ENCODE measurements at regions not wholly inside any gene's neighbourhood (a gene's known extent, or its start where the extent isn't known, plus 50 kb on each side); places are given as distances from the start of the nearest gene placed in this dataset.

DNA sequence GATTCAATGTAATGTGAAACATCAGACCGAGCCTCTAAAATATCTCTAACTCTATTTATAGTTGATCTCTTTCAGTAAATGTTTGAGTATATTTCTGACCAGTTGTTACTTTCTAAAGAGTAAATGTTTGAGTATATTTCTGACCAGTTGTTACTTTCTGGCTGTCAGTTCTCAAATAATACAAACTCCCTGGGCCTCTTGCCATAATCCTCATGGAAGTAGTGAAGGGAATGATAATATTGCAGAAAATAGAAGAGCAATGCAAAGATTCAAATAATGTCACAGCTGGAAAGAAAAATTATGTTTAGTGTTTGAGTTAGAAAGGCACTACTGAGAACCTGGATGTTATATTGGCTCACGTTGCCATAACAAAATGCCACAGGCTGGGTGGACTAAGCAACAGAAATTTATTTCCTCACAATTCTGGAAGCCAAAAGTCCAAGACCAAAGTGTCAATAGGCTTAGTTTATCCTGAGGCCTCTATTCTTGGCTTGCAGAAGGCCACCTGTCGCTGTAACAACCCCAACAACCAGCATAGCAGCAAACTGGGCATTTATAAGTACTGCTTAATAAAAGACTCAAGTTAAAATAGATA lies 470.6 kb upstream of the BCHE start:
- no peak for DNase-seq (ENCODE audit: low read depth)
- TF ChIP-seq CTCF (IDR thresholded peaks at IDR 0.05; ENCODE audit: insufficient read depth, low read depth, low read length) = no peak

GRCh38 chr3:166304584-166304983 lies 467.4 kb upstream of the BCHE start:
- H3K4me3 ChIP-seq (ENCODE audit: low read depth, low read length) = no peak overlapping the region
- peak; percentile 3 for DNase-seq (ENCODE audit: low read depth)
- TF ChIP-seq CTCF (IDR thresholded peaks at IDR 0.05; ENCODE audit: insufficient read depth, low read depth, low read length) = no peak

More for the DNA sequence above, 470.6 kb upstream of the BCHE start:
- H3K4me3 ChIP-seq (ENCODE audit: low read depth, low read length) = no peak overlapping the region

DNA sequence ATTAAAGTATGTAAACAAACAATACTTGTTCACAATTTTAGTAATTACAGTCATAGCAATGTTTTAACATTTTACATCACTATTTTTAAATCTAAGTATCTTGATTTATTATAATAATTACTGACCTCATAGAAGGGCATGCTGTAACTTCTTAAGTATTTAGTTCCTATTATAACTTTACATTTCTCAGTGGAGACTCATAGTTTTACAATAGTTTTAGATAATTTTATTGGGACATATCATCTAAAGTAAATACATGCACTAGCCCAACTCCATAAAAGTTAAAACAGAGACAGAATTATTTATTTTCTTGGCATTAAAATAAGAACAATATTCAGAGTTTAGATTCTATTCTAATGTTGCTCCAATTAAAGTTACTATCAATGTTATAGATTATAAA lies 466.5 kb upstream of the BCHE start:
- TF ChIP-seq CTCF (IDR thresholded peaks at IDR 0.05; ENCODE audit: insufficient read depth, low read depth, low read length) = no peak
- DNase-seq (ENCODE audit: low read depth) = no peak

GRCh38 chr3:166302331-166302730 lies 465.1 kb upstream of the BCHE start:
- DNase-seq (ENCODE audit: low read depth) = no peak
- no peak overlapping the region for H3K4me3 ChIP-seq (ENCODE audit: low read depth, low read length)
- TF ChIP-seq CTCF (IDR thresholded peaks at IDR 0.05; ENCODE audit: insufficient read depth, low read depth, low read length) = no peak

More for the DNA sequence above, 466.5 kb upstream of the BCHE start:
- H3K4me3 ChIP-seq (ENCODE audit: low read depth, low read length) = no peak overlapping the region

DNA sequence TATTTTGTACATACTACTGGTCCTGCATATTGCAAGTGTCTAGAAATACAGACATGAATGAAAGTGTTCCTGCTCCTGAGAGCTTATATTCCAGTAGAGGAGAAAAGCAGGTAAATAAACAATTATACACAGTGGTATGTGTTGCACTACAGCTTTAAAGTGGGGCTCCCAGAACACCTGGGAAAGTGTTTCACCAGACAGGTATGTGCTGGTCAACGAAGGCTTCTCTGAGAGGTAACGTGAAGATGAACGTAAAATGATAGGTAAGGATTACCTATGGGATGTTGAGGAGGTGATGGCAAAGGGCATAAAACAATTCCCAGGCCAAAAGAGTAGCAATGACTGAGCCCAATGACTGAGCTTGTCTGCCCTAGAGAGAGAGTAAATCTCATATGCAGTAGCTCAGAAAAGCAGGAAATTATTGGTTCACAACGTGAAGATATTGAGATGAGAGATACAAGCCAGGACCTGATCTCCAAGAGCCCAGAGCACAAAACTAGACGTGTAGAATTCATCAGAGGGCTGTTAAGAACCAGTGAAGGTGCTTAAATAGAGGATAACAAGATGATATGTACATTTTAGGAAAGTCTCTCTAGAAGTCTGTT lies 459.1 kb upstream of the BCHE start:
- DNase-seq (ENCODE audit: low read depth) = no peak
- no peak for TF ChIP-seq CTCF (IDR thresholded peaks at IDR 0.05; ENCODE audit: insufficient read depth, low read depth, low read length)
- H3K4me3 ChIP-seq (ENCODE audit: low read depth, low read length) = no peak overlapping the region

- no peak overlapping the region for H3K4me3 ChIP-seq (ENCODE audit: low read depth, low read length)
- DNase-seq (ENCODE audit: low read depth) = no peak
- no peak for TF ChIP-seq CTCF (IDR thresholded peaks at IDR 0.05; ENCODE audit: insufficient read depth, low read depth, low read length)
These were observed 454.1 kb upstream of the BCHE start for GRCh38 chr3:166291186-166291955.

Measured in fibroblast of villous mesenchyme (primary cell).